IMR-90 (cell line): ENCODE measurements at regions not wholly inside any gene's neighbourhood (a gene's known extent, or its start where the extent isn't known, plus 50 kb on each side); places are given as distances from the start of the nearest gene placed in this dataset.

Experiments used
- ATAC-seq: fragments of 200-7000 bp; cut with Tn5 transposase; 2 replicates; pipeline ENCODE4 v1.9.1; 2020; ENCODE audit warnings: low read depth, mild to moderate bottlenecking, moderate library complexity
- BruUV-seq: library from RNA; stranded (reverse); fragments of 400-500 nt; replicated peaks from 2 replicates; lab custom pipeline; 2021; lab: Mats Ljungman, UMichigan
- CTCF ChIA-PET: fragments of 300-600 bp; formaldehyde crosslinking; extraction: SDS; loops from one replicate; lab custom pipeline; 2021; ENCODE audit warnings: antibody characterized with exemption; lab: Yijun Ruan, JAX
- POLR2A ChIA-PET: fragments of 300-600 bp; sonication (Branson Sonifier 250); formaldehyde crosslinking; loops from one replicate; lab custom pipeline; 2022; ENCODE audit warnings: antibody characterized with exemption; ENCODE audit not compliant: unreplicated experiment; lab: Charles Lee
- DNase-seq: peaks from one replicate; pipeline ENCODE4 v3.0.0; 2013
- H2AFZ ChIP-seq: replicated peaks from 2 replicates; pipeline ENCODE3; 2013; ENCODE audit warnings: low read length, mild to moderate bottlenecking; ENCODE audit not compliant: poor library complexity
- H2AK5ac ChIP-seq: 2 replicates; pipeline ENCODE4 v1.6.1; 2013; ENCODE audit warnings: low read depth, low read length, inconsistent platforms
- H2AK9ac ChIP-seq: replicated peaks from 2 replicates; pipeline ENCODE3; 2013; ENCODE audit warnings: mild to moderate bottlenecking, low read depth, low read length, moderate library complexity; ENCODE audit not compliant: poor library complexity
- H2BK120ac ChIP-seq: 2 replicates; pipeline ENCODE4 v1.6.1; 2013; ENCODE audit warnings: low read depth, low read length, inconsistent platforms
- H2BK15ac ChIP-seq: 3 replicates; pipeline ENCODE4 v1.6.1; 2013; ENCODE audit warnings: low read depth, low read length, inconsistent platforms
- H2BK20ac ChIP-seq: 2 replicates; pipeline ENCODE4 v1.6.1; 2013; ENCODE audit warnings: low read depth, mild to moderate bottlenecking, inconsistent platforms, low read length, moderate library complexity
- H2BK5ac ChIP-seq: 2 replicates; pipeline ENCODE4 v1.6.1; 2013; ENCODE audit warnings: mild to moderate bottlenecking, low read depth, low read length, inconsistent platforms; ENCODE audit not compliant: poor library complexity, severe bottlenecking
- H3K14ac ChIP-seq: replicated peaks from 2 replicates; pipeline ENCODE4 v1.6.1; 2013; ENCODE audit warnings: low read depth, low read length, inconsistent platforms
- H3K18ac ChIP-seq: 2 replicates; pipeline ENCODE4 v1.6.1; 2013; ENCODE audit warnings: low read depth, low read length, control low read depth
- H3K23ac ChIP-seq: 2 replicates; pipeline ENCODE4 v1.6.1; 2013; ENCODE audit warnings: low read depth, low read length, inconsistent platforms
- H3K27ac ChIP-seq: 2 replicates; pipeline ENCODE4 v1.5.1; 2013; ENCODE audit warnings: mild to moderate bottlenecking, control low read depth, low read length; ENCODE audit not compliant: insufficient read depth
- H3K27me3 ChIP-seq: 2 replicates; pipeline ENCODE4 v1.6.1; 2013; ENCODE audit warnings: low read length; ENCODE audit not compliant: control insufficient read depth, insufficient read depth
- H3K36me3 ChIP-seq: 2 replicates; pipeline ENCODE4 v1.6.1; 2013; ENCODE audit warnings: low read length, mixed read lengths; ENCODE audit not compliant: control insufficient read depth, insufficient read depth
- H3K4ac ChIP-seq: 2 replicates; pipeline ENCODE4 v1.6.1; 2013; ENCODE audit warnings: low read depth, low read length, inconsistent platforms
- H3K4me1 ChIP-seq: 2 replicates; pipeline ENCODE4 v1.6.1; 2013; ENCODE audit warnings: low read length, mixed read lengths; ENCODE audit not compliant: control insufficient read depth, insufficient read depth
- H3K4me2 ChIP-seq: 2 replicates; pipeline ENCODE4 v1.6.1; 2013; ENCODE audit warnings: low read depth, mild to moderate bottlenecking, control low read depth, low read length, moderate library complexity
- H3K4me3 ChIP-seq: 2 replicates; pipeline ENCODE4 v1.5.1; 2013; ENCODE audit warnings: low read depth, mild to moderate bottlenecking, control low read depth, low read length, moderate library complexity; ENCODE audit not compliant: insufficient read depth
- H3K56ac ChIP-seq: 2 replicates; pipeline ENCODE4 v1.6.1; 2013; ENCODE audit warnings: low read length, inconsistent platforms; ENCODE audit not compliant: insufficient read depth; ENCODE audit errors: extremely low read depth
- H3K79me1 ChIP-seq, 2 experiments: 2 replicates each; pipeline ENCODE4 v1.6.1; 2013; ENCODE audit warnings: low read length in 2 of 2, inconsistent platforms in 1 of 2, low read depth in 1 of 2
- H3K9ac ChIP-seq: 2 replicates; pipeline ENCODE4 v1.6.1; 2013; ENCODE audit warnings: low read depth, low read length, control low read depth
- H3K9me1 ChIP-seq: 2 replicates; pipeline ENCODE4 v1.6.1; 2013; ENCODE audit warnings: low read length, inconsistent platforms; ENCODE audit not compliant: insufficient read depth
- H3K9me3 ChIP-seq: 2 replicates; pipeline ENCODE4 v1.6.1; 2013; ENCODE audit warnings: low read length; ENCODE audit not compliant: control insufficient read depth, insufficient read depth
- H4K20me1 ChIP-seq: 2 replicates; pipeline ENCODE4 v1.6.1; 2013; ENCODE audit warnings: low read length, inconsistent platforms; ENCODE audit not compliant: insufficient read depth
- H4K5ac ChIP-seq: 2 replicates; pipeline ENCODE4 v1.6.1; 2013; ENCODE audit warnings: mild to moderate bottlenecking, low read depth, low read length, control low read depth
- H4K8ac ChIP-seq, 2 experiments: 2 replicates each; pipeline ENCODE4 v1.6.1; 2013; ENCODE audit warnings: low read depth in 2 of 2, low read length in 2 of 2, control low read depth in 1 of 2, inconsistent platforms in 1 of 2
- H4K91ac ChIP-seq: 2 replicates; pipeline ENCODE4 v1.6.1; 2013; ENCODE audit warnings: low read depth, low read length, inconsistent platforms; ENCODE audit not compliant: insufficient read depth
- BHLHE40 ChIP-seq: fragments of 150-350 bp; IDR thresholded peaks from 2 replicates; pipeline ENCODE4 v1.6.1; 2016; ENCODE audit warnings: mild to moderate bottlenecking, low read depth, low read length
- CHD1 ChIP-seq: IDR thresholded peaks from 2 replicates; pipeline ENCODE4 v1.6.1; 2012; ENCODE audit warnings: low read depth, low read length, improper control_type of control experiment
- FOS ChIP-seq: fragments of 150-350 bp; IDR thresholded peaks from 2 replicates; pipeline ENCODE4 v1.6.1; 2016; ENCODE audit warnings: low read depth, low read length
- MAFK ChIP-seq: IDR thresholded peaks from 2 replicates; pipeline ENCODE4 v1.6.1; 2012; ENCODE audit warnings: low read depth, low read length, improper control_type of control experiment
- MAZ ChIP-seq: IDR thresholded peaks from 2 replicates; pipeline ENCODE4 v1.6.1; 2012; ENCODE audit warnings: low read depth, mild to moderate bottlenecking, low read length, improper control_type of control experiment, moderate library complexity, borderline replicate concordance
- MXI1 ChIP-seq: IDR thresholded peaks from 2 replicates; pipeline ENCODE4 v1.6.1; 2012; ENCODE audit warnings: low read depth, mild to moderate bottlenecking, low read length, moderate library complexity, borderline replicate concordance
- NFE2L2 ChIP-seq: fragments of 150-350 bp; IDR thresholded peaks from 2 replicates; pipeline ENCODE4 v1.6.1; 2016; ENCODE audit warnings: low read depth, mild to moderate bottlenecking, low read length
- POLR2A ChIP-seq: IDR thresholded peaks from 2 replicates; pipeline ENCODE4 v1.6.1; 2012; ENCODE audit warnings: mild to moderate bottlenecking, low read depth, low read length
- RCOR1 ChIP-seq: IDR thresholded peaks from 2 replicates; pipeline ENCODE4 v1.6.1; 2012; ENCODE audit warnings: mild to moderate bottlenecking, low read length, improper control_type of control experiment; ENCODE audit not compliant: insufficient replicate concordance
- SMC3 ChIP-seq: fragments of 150-350 bp; IDR thresholded peaks from 2 replicates; pipeline ENCODE4 v1.6.1; 2016; ENCODE audit warnings: low read depth, mild to moderate bottlenecking, antibody characterized with exemption, low read length, moderate library complexity
- USF2 ChIP-seq: fragments of 150-350 bp; IDR thresholded peaks from 2 replicates; pipeline ENCODE4 v1.6.1; 2017; ENCODE audit warnings: mild to moderate bottlenecking, antibody characterized with exemption, low read length, low read depth
- dilution Hi-C: fragments of 300-500 bp; cut with HindIII; formaldehyde crosslinking; loops from one replicate; pipeline ENCODE4 v1.14.3; 2018; ENCODE audit warnings: low sequenced_read_pairs; ENCODE audit not compliant: unreplicated experiment
- in situ Hi-C: fragments of 300-500 bp; cut with MboI; formaldehyde crosslinking; loops from 3 replicates; pipeline ENCODE4 v1.14.3; 2019; ENCODE audit warnings: low sequenced_read_pairs, inconsistent platforms, mixed read lengths
- intact Hi-C: fragments of 100-400 bp; cut with micrococcal nuclease; formaldehyde crosslinking; loops from 2 replicates; pipeline ENCODE4 v1.10.0; 2022
- TF ChIP-seq, protein P1 (sequence below): conservative IDR thresholded peaks from 2 replicates; pipeline ENCODE4 v1.5.1; 2012; ENCODE audit warnings: mild to moderate bottlenecking, low read depth, low read length, improper control_type of control experiment

GRCh38 chr3:164417955-164418354 lies 660.3 kb downstream of the SI start:
- no peak overlapping the region for H3K4me3 ChIP-seq
- no peaks in the 10 kb centered on the region for H3K9me1 ChIP-seq
- dilution Hi-C loops, result no loop called here
- H3K4me2 ChIP-seq, result no peak overlapping the region
- no peak overlapping the region for H2BK120ac ChIP-seq
- intact Hi-C loops, result no loop called here
- H4K20me1 ChIP-seq, result no peaks in the 10 kb centered on the region
- H4K91ac ChIP-seq, result no peak overlapping the region
- no peak overlapping the region for H2AFZ ChIP-seq
- in situ Hi-C loops, result no loop called here
- H2BK5ac ChIP-seq, result no peak overlapping the region
- H4K5ac ChIP-seq, result no peak overlapping the region
- TF ChIP-seq FOS (no peak), POLR2A (no peak), NFE2L2 (no peak), CHD1 (no peak), MXI1 (no peak), MAZ (no peak), RCOR1 (no peak), USF2 (no peak), BHLHE40 (no peak), MAFK (no peak), SMC3 (no peak)
- TF ChIP-seq, protein P1, sequence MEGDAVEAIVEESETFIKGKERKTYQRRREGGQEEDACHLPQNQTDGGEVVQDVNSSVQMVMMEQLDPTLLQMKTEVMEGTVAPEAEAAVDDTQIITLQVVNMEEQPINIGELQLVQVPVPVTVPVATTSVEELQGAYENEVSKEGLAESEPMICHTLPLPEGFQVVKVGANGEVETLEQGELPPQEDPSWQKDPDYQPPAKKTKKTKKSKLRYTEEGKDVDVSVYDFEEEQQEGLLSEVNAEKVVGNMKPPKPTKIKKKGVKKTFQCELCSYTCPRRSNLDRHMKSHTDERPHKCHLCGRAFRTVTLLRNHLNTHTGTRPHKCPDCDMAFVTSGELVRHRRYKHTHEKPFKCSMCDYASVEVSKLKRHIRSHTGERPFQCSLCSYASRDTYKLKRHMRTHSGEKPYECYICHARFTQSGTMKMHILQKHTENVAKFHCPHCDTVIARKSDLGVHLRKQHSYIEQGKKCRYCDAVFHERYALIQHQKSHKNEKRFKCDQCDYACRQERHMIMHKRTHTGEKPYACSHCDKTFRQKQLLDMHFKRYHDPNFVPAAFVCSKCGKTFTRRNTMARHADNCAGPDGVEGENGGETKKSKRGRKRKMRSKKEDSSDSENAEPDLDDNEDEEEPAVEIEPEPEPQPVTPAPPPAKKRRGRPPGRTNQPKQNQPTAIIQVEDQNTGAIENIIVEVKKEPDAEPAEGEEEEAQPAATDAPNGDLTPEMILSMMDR, result no peak
- no peak overlapping the region for H3K14ac ChIP-seq
- no peak overlapping the region for H3K56ac ChIP-seq
- no peak overlapping the region for H2BK20ac ChIP-seq
- H3K9ac ChIP-seq, result no peak overlapping the region
- no peak overlapping the region for H3K23ac ChIP-seq
- no peaks in the 10 kb centered on the region for H3K27me3 ChIP-seq
- H4K8ac ChIP-seq, result no peak overlapping the region
- H2AK9ac ChIP-seq, result no peak overlapping the region
- POLR2A ChIA-PET, result no interaction called here
- no peak for ATAC-seq
- no peak for DNase-seq
- no peaks in the 10 kb centered on the region for H3K4me1 ChIP-seq
- no peaks in the 10 kb centered on the region for H3K79me1 ChIP-seq
- no peak overlapping the region for H3K18ac ChIP-seq
- H2BK15ac ChIP-seq, result no peak overlapping the region
- H3K27ac ChIP-seq, result no peak overlapping the region
- no peak overlapping the region for H3K4ac ChIP-seq
- no TSS peak for BruUV-seq
- H3K9me3 ChIP-seq, result peaks cover 2% of the 10 kb centered on the region
- no peaks in the 10 kb centered on the region for H3K36me3 ChIP-seq
- no peak overlapping the region for H2AK5ac ChIP-seq
- CTCF ChIA-PET, result no interaction called here
